DND-41 (cell line): ENCODE measurements at regions not wholly inside any gene's neighbourhood (a gene's known extent, or its start where the extent isn't known, plus 50 kb on each side); places are given as distances from the start of the nearest gene placed in this dataset.

ENCODE experiments used
- EZH2 ChIP-seq: IDR thresholded peaks from 3 replicates; pipeline ENCODE4 v1.6.1; 2012; ENCODE audit warnings: borderline replicate concordance, low read depth, mild to moderate bottlenecking, moderate library complexity, low read length, inconsistent platforms; ENCODE audit not compliant: severe bottlenecking
- TF ChIP-seq, protein P1 (sequence below): IDR thresholded peaks from 2 replicates; pipeline ENCODE4 v1.5.1; 2012; ENCODE audit warnings: borderline replicate concordance, low read length, moderate library complexity, mild to moderate bottlenecking; ENCODE audit not compliant: poor library complexity, severe bottlenecking; ENCODE audit errors: extremely low read depth

DNA sequence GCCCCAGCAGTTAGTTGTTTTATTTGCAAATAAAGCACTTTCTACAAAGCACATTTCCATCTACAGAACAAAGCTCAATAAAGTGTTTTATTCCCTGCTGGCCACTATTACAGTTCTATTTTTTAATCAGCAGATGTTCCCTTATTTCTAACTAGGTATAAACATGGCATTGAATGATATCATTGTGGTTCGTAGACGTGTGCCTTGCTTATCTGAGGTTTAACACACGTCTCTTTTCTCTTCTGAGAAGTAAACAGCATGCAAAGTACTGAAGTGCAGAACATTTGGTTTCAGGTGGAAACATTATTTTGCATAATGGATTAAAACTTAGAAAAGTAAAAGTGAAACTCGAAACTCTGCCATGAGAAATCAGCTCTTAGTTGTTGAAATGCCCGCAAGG, 1989.3 kb upstream of the WWC1 start:
- TF ChIP-seq, protein P1, sequence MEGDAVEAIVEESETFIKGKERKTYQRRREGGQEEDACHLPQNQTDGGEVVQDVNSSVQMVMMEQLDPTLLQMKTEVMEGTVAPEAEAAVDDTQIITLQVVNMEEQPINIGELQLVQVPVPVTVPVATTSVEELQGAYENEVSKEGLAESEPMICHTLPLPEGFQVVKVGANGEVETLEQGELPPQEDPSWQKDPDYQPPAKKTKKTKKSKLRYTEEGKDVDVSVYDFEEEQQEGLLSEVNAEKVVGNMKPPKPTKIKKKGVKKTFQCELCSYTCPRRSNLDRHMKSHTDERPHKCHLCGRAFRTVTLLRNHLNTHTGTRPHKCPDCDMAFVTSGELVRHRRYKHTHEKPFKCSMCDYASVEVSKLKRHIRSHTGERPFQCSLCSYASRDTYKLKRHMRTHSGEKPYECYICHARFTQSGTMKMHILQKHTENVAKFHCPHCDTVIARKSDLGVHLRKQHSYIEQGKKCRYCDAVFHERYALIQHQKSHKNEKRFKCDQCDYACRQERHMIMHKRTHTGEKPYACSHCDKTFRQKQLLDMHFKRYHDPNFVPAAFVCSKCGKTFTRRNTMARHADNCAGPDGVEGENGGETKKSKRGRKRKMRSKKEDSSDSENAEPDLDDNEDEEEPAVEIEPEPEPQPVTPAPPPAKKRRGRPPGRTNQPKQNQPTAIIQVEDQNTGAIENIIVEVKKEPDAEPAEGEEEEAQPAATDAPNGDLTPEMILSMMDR: no peak
- TF ChIP-seq EZH2: no peak
